ENCODE measurements at regions not wholly inside any gene's neighbourhood (a gene's known extent, or its start where the extent isn't known, plus 50 kb on each side); places are given as distances from the start of the nearest gene placed in this dataset.
"Not testable (repeated sequence)": the region's sequence is repeated elsewhere in the genome, so short reads cannot be mapped to it uniquely, and the experiment has no call there.

- intact Hi-C loops (cut with DNase I); H3K4me1 ChIP-seq (ENCODE audit: control insufficient read depth, insufficient read depth, low read length); H3K27ac ChIP-seq (ENCODE audit: low read length); H3K9me3 ChIP-seq (ENCODE audit: control insufficient read depth, low read length); H3K4me3 ChIP-seq (ENCODE audit: low read length); DNase-seq; H3K27me3 ChIP-seq (ENCODE audit: control insufficient read depth, insufficient read depth); ATAC-seq: not testable (repeated sequence)
- WGBS, result no CpG with 5 or more reads among the region's 6 CpGs
Measured at GRCh38 chrY:9769312-9769711, 241.6 kb downstream of the TSPY10 start.

- WGBS, result no CpG with 5 or more reads among the region's 4 CpGs
- H3K27ac ChIP-seq (ENCODE audit: low read length); H3K4me3 ChIP-seq (ENCODE audit: low read length); intact Hi-C loops (cut with DNase I); H3K9me3 ChIP-seq (ENCODE audit: control insufficient read depth, low read length); H3K4me1 ChIP-seq (ENCODE audit: control insufficient read depth, insufficient read depth, low read length); DNase-seq; ATAC-seq; H3K27me3 ChIP-seq (ENCODE audit: control insufficient read depth, insufficient read depth): not testable (repeated sequence)
Measured at GRCh38 chrY:9771086-9771485, 243.4 kb downstream of the TSPY10 start.

GRCh38 chrY:9772120-9772519, 244.4 kb downstream of the TSPY10 start:
- H3K27me3 ChIP-seq (ENCODE audit: control insufficient read depth, insufficient read depth); H3K27ac ChIP-seq (ENCODE audit: low read length); intact Hi-C loops (cut with DNase I); ATAC-seq; H3K4me1 ChIP-seq (ENCODE audit: control insufficient read depth, insufficient read depth, low read length); H3K9me3 ChIP-seq (ENCODE audit: control insufficient read depth, low read length); H3K4me3 ChIP-seq (ENCODE audit: low read length); DNase-seq: not testable (repeated sequence)
- WGBS, result no CpG with 5 or more reads among the region's 2 CpGs

GRCh38 chrY:9774765-9775164, 247.1 kb downstream of the TSPY10 start:
- H3K9me3 ChIP-seq (ENCODE audit: control insufficient read depth, low read length); H3K4me3 ChIP-seq (ENCODE audit: low read length); ATAC-seq; intact Hi-C loops (cut with DNase I); H3K27me3 ChIP-seq (ENCODE audit: control insufficient read depth, insufficient read depth); DNase-seq; H3K4me1 ChIP-seq (ENCODE audit: control insufficient read depth, insufficient read depth, low read length); H3K27ac ChIP-seq (ENCODE audit: low read length): not testable (repeated sequence)
- WGBS, result no CpG with 5 or more reads among the region's 2 CpGs

DNA sequence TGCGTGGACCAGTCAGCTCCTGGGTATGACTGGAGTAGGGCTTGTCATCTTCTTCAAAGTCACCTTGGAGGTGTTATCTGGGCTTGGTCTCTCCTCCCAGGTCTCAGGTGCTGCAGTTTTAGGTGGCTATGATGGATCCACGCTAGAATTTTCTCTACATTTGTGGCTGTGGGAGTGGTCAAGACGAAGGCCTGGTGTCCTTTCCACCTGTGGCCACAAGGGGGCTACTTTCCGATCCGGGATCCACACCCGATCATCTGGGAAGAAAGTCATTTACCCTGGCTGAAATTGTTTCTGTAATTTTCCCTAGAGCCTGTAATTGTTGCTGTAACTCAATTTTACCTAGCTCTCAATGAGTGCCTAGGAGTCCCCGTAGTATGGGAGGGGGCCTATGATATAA, 248.0 kb downstream of the TSPY10 start:
- H3K27ac ChIP-seq (ENCODE audit: low read length); H3K9me3 ChIP-seq (ENCODE audit: control insufficient read depth, low read length); H3K27me3 ChIP-seq (ENCODE audit: control insufficient read depth, insufficient read depth); intact Hi-C loops (cut with DNase I); H3K4me3 ChIP-seq (ENCODE audit: low read length); H3K4me1 ChIP-seq (ENCODE audit: control insufficient read depth, insufficient read depth, low read length); DNase-seq; ATAC-seq: not testable (repeated sequence)
- no CpG with 5 or more reads among the region's 7 CpGs for WGBS

GRCh38 chrY:9781548-9781947, 253.9 kb downstream of the TSPY10 start:
- intact Hi-C loops (cut with DNase I); H3K9me3 ChIP-seq (ENCODE audit: control insufficient read depth, low read length); H3K27ac ChIP-seq (ENCODE audit: low read length); ATAC-seq; DNase-seq; H3K27me3 ChIP-seq (ENCODE audit: control insufficient read depth, insufficient read depth); H3K4me3 ChIP-seq (ENCODE audit: low read length); H3K4me1 ChIP-seq (ENCODE audit: control insufficient read depth, insufficient read depth, low read length): not testable (repeated sequence)
- no CpG with 5 or more reads among the region's 3 CpGs for WGBS

DNA sequence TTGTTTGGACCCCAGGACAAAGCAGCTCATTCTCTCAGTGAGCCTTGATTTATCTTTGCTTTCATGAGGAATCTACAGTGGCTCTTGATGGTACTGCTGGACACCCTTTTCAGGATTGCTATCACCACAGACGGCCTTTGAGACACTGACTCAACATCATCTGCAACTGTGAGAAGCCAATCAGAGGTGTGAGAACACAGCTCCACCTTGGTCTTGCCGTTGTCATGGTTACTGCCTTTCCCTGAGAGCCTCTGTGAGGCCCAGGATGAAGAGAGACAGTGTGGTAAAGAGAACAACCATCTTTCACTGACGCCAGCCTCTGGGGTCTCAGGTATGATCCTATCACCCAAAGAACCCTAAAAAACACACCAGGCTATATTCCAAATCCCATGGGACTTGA, 270.2 kb downstream of the TSPY10 start:
- H3K4me1 ChIP-seq (ENCODE audit: control insufficient read depth, insufficient read depth, low read length); H3K4me3 ChIP-seq (ENCODE audit: low read length); H3K27ac ChIP-seq (ENCODE audit: low read length); H3K27me3 ChIP-seq (ENCODE audit: control insufficient read depth, insufficient read depth); intact Hi-C loops (cut with DNase I); DNase-seq; ATAC-seq; H3K9me3 ChIP-seq (ENCODE audit: control insufficient read depth, low read length): not testable (repeated sequence)
- WGBS, result no CpG with 5 or more reads among the region's 3 CpGs

- no peak overlapping the region for H3K4me3 ChIP-seq (ENCODE audit: low read length)
- WGBS, result 89% methylated on average over 2 of the region's 2 CpGs
- DNase-seq, result no peak
- H3K9me3 ChIP-seq (ENCODE audit: control insufficient read depth, low read length), result no peaks in the 10 kb centered on the region
- no peaks in the 10 kb centered on the region for H3K4me1 ChIP-seq (ENCODE audit: control insufficient read depth, insufficient read depth, low read length)
- intact Hi-C loops (cut with DNase I), result no loop called here
- no peaks in the 10 kb centered on the region for H3K27me3 ChIP-seq (ENCODE audit: control insufficient read depth, insufficient read depth)
- no peak overlapping the region for H3K27ac ChIP-seq (ENCODE audit: low read length)
- no peak for ATAC-seq
Measured at GRCh38 chrY:9805235-9805634, 277.6 kb downstream of the TSPY10 start.
